GM12874 (cell line): ENCODE measurements at regions not wholly inside any gene's neighbourhood (a gene's known extent, or its start where the extent isn't known, plus 50 kb on each side); places are given as distances from the start of the nearest gene placed in this dataset.

Source experiments
- CTCF ChIP-seq: IDR thresholded peaks from 2 replicates; pipeline ENCODE4 v1.5.1; 2011; ENCODE audit warnings: low read depth, mild to moderate bottlenecking, control low read depth, low read length, moderate library complexity; ENCODE audit not compliant: insufficient read depth

DNA sequence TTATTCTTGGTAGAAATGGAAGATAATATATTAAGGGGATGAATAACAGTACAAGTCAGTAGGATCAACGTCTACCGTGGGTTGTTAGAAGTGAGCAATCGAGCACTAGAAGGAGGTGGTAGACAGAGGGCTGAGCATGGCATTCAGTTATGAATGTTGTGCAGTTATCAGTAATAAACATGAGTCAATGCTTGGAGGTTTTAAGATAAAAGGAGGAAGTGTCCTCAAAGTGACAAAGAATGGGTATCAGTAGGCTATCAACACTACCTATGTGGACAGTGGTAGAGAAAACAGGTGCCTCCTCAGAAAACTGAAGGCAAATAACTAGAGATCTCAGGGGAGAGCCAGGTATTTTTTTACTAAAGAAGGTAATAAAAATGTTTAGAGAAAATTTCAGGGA is 1607.0 kb downstream of the PCDH9 start:
- no peak for TF ChIP-seq CTCF

DNA sequence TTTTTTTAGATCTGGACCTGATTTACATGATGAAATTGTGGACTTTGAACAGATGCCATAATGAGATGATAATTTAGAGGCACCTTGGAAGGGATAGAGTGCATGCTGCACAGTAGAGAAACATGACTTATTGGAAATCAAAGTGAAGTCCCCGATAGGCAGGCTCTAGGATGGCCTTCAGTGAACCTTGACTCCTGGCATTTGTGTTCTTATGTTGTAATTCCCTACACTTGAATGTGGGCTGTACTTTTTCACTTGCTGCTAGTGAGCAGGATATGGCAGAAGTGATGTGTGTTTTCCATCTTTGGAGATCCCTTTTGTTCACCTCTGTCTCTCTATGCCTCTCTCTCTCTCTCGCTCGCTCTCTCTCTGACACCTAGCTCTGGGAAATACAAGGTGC is 1614.6 kb downstream of the PCDH9 start:
- no peak for TF ChIP-seq CTCF

- TF ChIP-seq CTCF: peak; percentile 49; the same call in 1 of the 2 replicates
Observed at GRCh38 chr13:65613004-65613403, 1617.1 kb downstream of the PCDH9 start.

DNA sequence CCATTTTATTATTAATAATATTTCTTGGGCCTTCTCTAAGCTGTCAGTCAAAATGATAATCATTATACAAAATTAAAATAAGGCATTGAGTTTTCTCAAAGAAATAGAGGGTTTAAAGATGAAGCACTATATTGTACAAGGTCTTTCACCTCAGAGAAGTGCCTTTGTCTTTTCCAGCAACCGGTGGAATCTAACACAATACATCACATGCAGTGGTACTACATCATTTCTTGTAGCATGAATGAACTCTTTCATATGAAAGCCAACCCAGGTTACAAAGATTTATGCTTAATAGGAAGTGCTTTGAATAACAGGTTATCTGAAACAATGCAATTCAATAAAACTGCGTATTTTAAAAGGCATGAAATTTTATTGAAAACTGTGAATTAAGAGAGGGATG is 1620.8 kb downstream of the PCDH9 start:
- TF ChIP-seq CTCF: no peak

DNA sequence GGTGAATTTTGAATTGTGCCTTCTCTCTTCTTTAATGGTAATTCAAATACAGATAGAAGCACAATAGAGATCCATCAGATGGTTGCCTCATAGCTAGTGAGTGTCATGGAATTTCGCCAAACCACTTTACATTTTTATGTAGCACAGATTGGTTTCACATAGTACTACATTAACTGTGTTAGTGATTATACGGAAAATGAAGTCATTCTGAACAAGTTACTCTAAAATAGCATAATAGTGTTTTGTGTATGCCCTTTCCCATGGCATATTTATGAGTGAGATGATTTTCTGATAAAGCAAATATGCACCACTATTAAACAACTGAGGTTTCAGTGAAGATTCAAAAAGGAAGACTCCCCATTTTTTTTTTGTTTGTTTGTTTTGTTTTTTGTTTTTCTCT is 1623.5 kb downstream of the PCDH9 start:
- TF ChIP-seq CTCF: no peak

- TF ChIP-seq CTCF: no peak
Observed at GRCh38 chr13:65605396-65605795, 1624.7 kb downstream of the PCDH9 start.

- no peak for TF ChIP-seq CTCF
Observed at GRCh38 chr13:65603160-65603559, 1627.0 kb downstream of the PCDH9 start.

GRCh38 chr13:65601855-65602254 is 1628.3 kb downstream of the PCDH9 start:
- TF ChIP-seq CTCF: no peak
